ENCODE measurements at regions not wholly inside any gene's neighbourhood (a gene's known extent, or its start where the extent isn't known, plus 50 kb on each side); places are given as distances from the start of the nearest gene placed in this dataset.
A peak's percentile ranks its signal among the peaks of the same experiment; 100 is the strongest.

GRCh38 chr20:62555642-62556420 lies 80.0 kb upstream of the GATA5 start (continued):
- no peak for TF ChIP-seq KMT2B (CRISPR knock-in tag; IDR thresholded peaks at IDR 0.05)
- peak; percentile 55 to 80 for TF ChIP-seq NR2F1 (CRISPR knock-in tag; IDR thresholded peaks at IDR 0.05)
- TF ChIP-seq HOXA5 (CRISPR knock-in tag; IDR thresholded peaks at IDR 0.05) = peak; percentile 56; the same call in 1 of the 2 replicates
- no peak for TF ChIP-seq TEF (CRISPR knock-in tag; IDR thresholded peaks at IDR 0.05)
- TF ChIP-seq XBP1 (CRISPR knock-in tag; IDR thresholded peaks at IDR 0.05) = peak; percentile 69; the same call in 1 of the 2 replicates
- no peak for TF ChIP-seq KDM3A (CRISPR knock-in tag; IDR thresholded peaks at IDR 0.05; ENCODE audit: low read depth)
- peak; percentile 57; the same call in 1 of the 2 replicates for TF ChIP-seq KDM5B (CRISPR knock-in tag; IDR thresholded peaks at IDR 0.05; ENCODE audit: borderline replicate concordance)
- peak; percentile 52; the same call in 1 of the 2 replicates for TF ChIP-seq SALL1 (CRISPR knock-in tag; IDR thresholded peaks at IDR 0.05)
- no peak for TF ChIP-seq HNF1B (CRISPR knock-in tag; IDR thresholded peaks at IDR 0.05)
- no peak for TF ChIP-seq ZNF570 (CRISPR knock-in tag; IDR thresholded peaks at IDR 0.05; ENCODE audit: borderline replicate concordance)
- no peak for TF ChIP-seq ZNF225 (CRISPR knock-in tag; IDR thresholded peaks at IDR 0.05)
- no peak for TF ChIP-seq MNT (IDR thresholded peaks at IDR 0.05)
- peak; percentile 80; the same call in 1 of the 2 replicates for TF ChIP-seq HNRNPL (IDR thresholded peaks at IDR 0.05; ENCODE audit: low read depth, low read length)
- TF ChIP-seq ETV5 (CRISPR knock-in tag; IDR thresholded peaks at IDR 0.05; ENCODE audit: borderline replicate concordance) = peak; percentile 73; the same call in 1 of the 2 replicates
- TF ChIP-seq SMARCC2 (IDR thresholded peaks at IDR 0.05) = no peak
- TF ChIP-seq XRCC5 (optimal IDR thresholded peaks at IDR 0.05; ENCODE audit: low read length) = peak; percentile 42
- TF ChIP-seq THAP8 (CRISPR knock-in tag; IDR thresholded peaks at IDR 0.05; ENCODE audit: borderline replicate concordance) = 0 out of 2 replicates have a peak, but pooled peaks have one; percentile 26
- peak; percentile 96 for TF ChIP-seq CREB1 (IDR thresholded peaks at IDR 0.05)
- TF ChIP-seq CREB1 (CRISPR knock-in tag; IDR thresholded peaks at IDR 0.05) = peak; percentile 89
- TF ChIP-seq ZNF530 (CRISPR knock-in tag; IDR thresholded peaks at IDR 0.05; ENCODE audit: low read depth) = no peak
- TF ChIP-seq GABPB1 (CRISPR knock-in tag; IDR thresholded peaks at IDR 0.05) = peak; percentile 90
- no peak for TF ChIP-seq ZNF766 (CRISPR knock-in tag; IDR thresholded peaks at IDR 0.05; ENCODE audit: borderline replicate concordance)
- TF ChIP-seq SP1 (IDR thresholded peaks at IDR 0.05) = no peak
- TF ChIP-seq SP1 (CRISPR knock-in tag; IDR thresholded peaks at IDR 0.05) = peak; percentile 27; the same call in 1 of the 2 replicates
- TF ChIP-seq CTCF (CRISPR knock-in tag; IDR thresholded peaks at IDR 0.05) = 0 out of 2 replicates have a peak, but pooled peaks have one; percentile 26

All from HepG2 (cell line).